ENCODE measurements at regions not wholly inside any gene's neighbourhood (a gene's known extent, or its start where the extent isn't known, plus 50 kb on each side); places are given as distances from the start of the nearest gene placed in this dataset.

- TF ChIP-seq CTCF (IDR thresholded peaks at IDR 0.05; ENCODE audit: insufficient read depth, low read length, poor library complexity, severe bottlenecking) (no peak), EZH2phosphoT487 (conservative IDR thresholded peaks at IDR 0.05; ENCODE audit: low read length) (no peak)
Observed at GRCh38 chr2:128624956-128625355, 306.3 kb upstream of the HS6ST1 start.
